ENCODE measurements at regions not wholly inside any gene's neighbourhood (a gene's known extent, or its start where the extent isn't known, plus 50 kb on each side); places are given as distances from the start of the nearest gene placed in this dataset.

- no peaks in the 10 kb centered on the region for H3K36me3 ChIP-seq
- DNase-seq (peak in 1 of 2 donors; percentile 11), ATAC-seq (ENCODE audit: low FRiP score in 2 of 2) (no peak)
- no peak overlapping the region for H3K4me3 ChIP-seq
- H3K27ac ChIP-seq = no peak overlapping the region
- 82 to 95% methylated on average over 3 to 5 of the region's 5 CpGs for WGBS, 2 donors
- H3K27me3 ChIP-seq = no peaks in the 10 kb centered on the region
- TF ChIP-seq POLR2A (IDR thresholded peaks at IDR 0.05) = no peak
- no peak for TF ChIP-seq POLR2AphosphoS5 (IDR thresholded peaks at IDR 0.05)
- no peak for TF ChIP-seq EP300 (IDR thresholded peaks at IDR 0.05)
- no peak for TF ChIP-seq CTCF (IDR thresholded peaks at IDR 0.05)
- no peaks in the 10 kb centered on the region for H3K4me1 ChIP-seq
- H3K9me3 ChIP-seq = no peaks in the 10 kb centered on the region
Measured at GRCh38 chr13:82566864-82567263, 1315.4 kb downstream of the SLITRK1 start.

- H3K9me3 ChIP-seq = no peaks in the 10 kb centered on the region
- H3K4me3 ChIP-seq = no peak overlapping the region
- TF ChIP-seq POLR2A (IDR thresholded peaks at IDR 0.05) = no peak
- no peak for TF ChIP-seq CTCF (IDR thresholded peaks at IDR 0.05)
- no peak for TF ChIP-seq EP300 (IDR thresholded peaks at IDR 0.05)
- no peak for TF ChIP-seq POLR2AphosphoS5 (IDR thresholded peaks at IDR 0.05)
- ATAC-seq (ENCODE audit: low FRiP score in 2 of 2) = no peak
- WGBS, 2 donors = 77 to 84% methylated on average over 7 of the region's 7 CpGs
- no peaks in the 10 kb centered on the region for H3K36me3 ChIP-seq
- H3K4me1 ChIP-seq = no peaks in the 10 kb centered on the region
- no peak for DNase-seq
- H3K27ac ChIP-seq = no peak overlapping the region
- H3K27me3 ChIP-seq = no peaks in the 10 kb centered on the region
Measured at GRCh38 chr13:82565201-82565600, 1317.1 kb downstream of the SLITRK1 start.

GRCh38 chr13:82560889-82561288, 1321.4 kb downstream of the SLITRK1 start:
- no peak overlapping the region for H3K4me3 ChIP-seq
- no peaks in the 10 kb centered on the region for H3K9me3 ChIP-seq
- H3K36me3 ChIP-seq = no peaks in the 10 kb centered on the region
- H3K27me3 ChIP-seq = no peaks in the 10 kb centered on the region
- no peaks in the 10 kb centered on the region for H3K4me1 ChIP-seq
- ATAC-seq (ENCODE audit: low FRiP score in 2 of 2) = no peak
- no peak for DNase-seq
- 66 to 75% methylated on average over 1 of the region's 1 CpG for WGBS, 2 donors
- no peak overlapping the region for H3K27ac ChIP-seq
- TF ChIP-seq EP300 (IDR thresholded peaks at IDR 0.05) = no peak
- TF ChIP-seq CTCF (IDR thresholded peaks at IDR 0.05) = no peak
- TF ChIP-seq POLR2A (IDR thresholded peaks at IDR 0.05) = no peak
- no peak for TF ChIP-seq POLR2AphosphoS5 (IDR thresholded peaks at IDR 0.05)

GRCh38 chr13:82522872-82523271, 1359.4 kb downstream of the SLITRK1 start:
- WGBS, 2 donors = 23 to 25% methylated on average over 1 of the region's 1 CpG
- TF ChIP-seq POLR2AphosphoS5 (IDR thresholded peaks at IDR 0.05) (no peak), CTCF (IDR thresholded peaks at IDR 0.05) (no peak), POLR2A (IDR thresholded peaks at IDR 0.05) (no peak), EP300 (IDR thresholded peaks at IDR 0.05) (no peak)
- H3K36me3 ChIP-seq = no peaks in the 10 kb centered on the region

GRCh38 chr13:82506805-82507414, 1375.4 kb downstream of the SLITRK1 start:
- H3K36me3 ChIP-seq = no peaks in the 10 kb centered on the region
- no peaks in the 10 kb centered on the region for H3K4me1 ChIP-seq
- H3K27ac ChIP-seq = no peak overlapping the region
- 65 to 66% methylated on average over 1 of the region's 1 CpG for WGBS, 2 donors
- H3K27me3 ChIP-seq = no peaks in the 10 kb centered on the region
- no peaks in the 10 kb centered on the region for H3K9me3 ChIP-seq
- ATAC-seq (ENCODE audit: low FRiP score in 2 of 2) = no peak
- DNase-seq = no peak
- TF ChIP-seq POLR2AphosphoS5 (IDR thresholded peaks at IDR 0.05) (no peak), POLR2A (IDR thresholded peaks at IDR 0.05) (no peak), CTCF (IDR thresholded peaks at IDR 0.05) (no peak), EP300 (IDR thresholded peaks at IDR 0.05) (no peak)
- no peak overlapping the region for H3K4me3 ChIP-seq

More at GRCh38 chr13:82522872-82523271, 1359.4 kb downstream of the SLITRK1 start:
- Histone ChIP-seq H3K27ac (no peak overlapping the region), H3K9me3 (no peaks in the 10 kb centered on the region), H3K4me1 (no peaks in the 10 kb centered on the region), H3K4me3 (no peak overlapping the region), H3K27me3 (no peaks in the 10 kb centered on the region)
- ATAC-seq (ENCODE audit: low FRiP score in 2 of 2) (no peak), DNase-seq (no peak)

All from upper lobe of left lung (tissue), 6 donors.